ENCODE measurements at regions not wholly inside any gene's neighbourhood (a gene's known extent, or its start where the extent isn't known, plus 50 kb on each side); places are given as distances from the start of the nearest gene placed in this dataset.

DNA sequence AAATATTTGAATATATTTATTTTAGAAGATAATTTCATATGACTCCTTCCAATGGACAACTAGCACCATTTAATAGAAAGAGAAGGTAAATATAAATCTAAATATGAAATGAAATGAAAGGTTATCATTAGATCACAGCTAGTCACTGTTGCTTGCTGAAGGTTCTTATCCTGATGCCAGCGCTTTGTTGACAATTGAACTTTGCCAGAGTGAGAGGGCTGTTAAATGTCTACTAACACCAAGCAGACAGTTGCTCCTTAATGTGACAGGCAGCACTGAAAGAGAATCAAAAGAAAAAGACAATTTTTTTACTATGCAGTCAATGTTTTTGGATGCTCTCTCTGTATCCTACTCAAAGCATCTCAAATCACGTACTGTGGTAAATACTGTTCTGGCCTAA, 152.6 kb upstream of the SEMA6A start:
- TF ChIP-seq, protein P1, sequence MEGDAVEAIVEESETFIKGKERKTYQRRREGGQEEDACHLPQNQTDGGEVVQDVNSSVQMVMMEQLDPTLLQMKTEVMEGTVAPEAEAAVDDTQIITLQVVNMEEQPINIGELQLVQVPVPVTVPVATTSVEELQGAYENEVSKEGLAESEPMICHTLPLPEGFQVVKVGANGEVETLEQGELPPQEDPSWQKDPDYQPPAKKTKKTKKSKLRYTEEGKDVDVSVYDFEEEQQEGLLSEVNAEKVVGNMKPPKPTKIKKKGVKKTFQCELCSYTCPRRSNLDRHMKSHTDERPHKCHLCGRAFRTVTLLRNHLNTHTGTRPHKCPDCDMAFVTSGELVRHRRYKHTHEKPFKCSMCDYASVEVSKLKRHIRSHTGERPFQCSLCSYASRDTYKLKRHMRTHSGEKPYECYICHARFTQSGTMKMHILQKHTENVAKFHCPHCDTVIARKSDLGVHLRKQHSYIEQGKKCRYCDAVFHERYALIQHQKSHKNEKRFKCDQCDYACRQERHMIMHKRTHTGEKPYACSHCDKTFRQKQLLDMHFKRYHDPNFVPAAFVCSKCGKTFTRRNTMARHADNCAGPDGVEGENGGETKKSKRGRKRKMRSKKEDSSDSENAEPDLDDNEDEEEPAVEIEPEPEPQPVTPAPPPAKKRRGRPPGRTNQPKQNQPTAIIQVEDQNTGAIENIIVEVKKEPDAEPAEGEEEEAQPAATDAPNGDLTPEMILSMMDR (IDR thresholded peaks at IDR 0.05): no peak
- TF ChIP-seq POLR2AphosphoS5 (IDR thresholded peaks at IDR 0.05; ENCODE audit: insufficient read depth in 1 of 2, low read depth in 1 of 2): no peak

Data from vagina (tissue), 2 donors.